Testis (tissue), 2 donors: ENCODE measurements at regions not wholly inside any gene's neighbourhood (a gene's known extent, or its start where the extent isn't known, plus 50 kb on each side); places are given as distances from the start of the nearest gene placed in this dataset.

ENCODE experiments used
- DNase-seq: peaks from one replicate; pipeline ENCODE4 v3.0.0-alpha.2; 2019
- H3K27ac ChIP-seq, 2 donors: fragments of 200-600 bp; sonication (generic); one replicate each; pipeline ENCODE4 v1.5.1; 2019
- H3K27me3 ChIP-seq: fragments of 200-600 bp; sonication (generic); one replicate; pipeline ENCODE4 v1.5.1; 2019
- H3K36me3 ChIP-seq: fragments of 200-600 bp; sonication (generic); one replicate; pipeline ENCODE4 v1.5.1; 2017; ENCODE audit warnings: low read depth; ENCODE audit errors: missing control alignments
- H3K4me1 ChIP-seq: fragments of 200-600 bp; sonication (generic); one replicate; pipeline ENCODE4 v1.5.1; 2019
- H3K4me3 ChIP-seq, 2 donors: fragments of 200-600 bp; sonication (generic); one replicate each; pipeline ENCODE4 v1.5.1; 2017 to 2019
- H3K9me3 ChIP-seq: fragments of 200-600 bp; sonication (generic); one replicate; pipeline ENCODE4 v1.5.1; 2017
- POLR2A ChIP-seq: fragments of 450-650 bp; IDR thresholded peaks from one replicate; pipeline ENCODE4 v1.6.1; 2017; ENCODE audit warnings: antibody characterized with exemption, mild to moderate bottlenecking, moderate library complexity
- WGBS, 2 donors: methylation state at CpG; one replicate each; pipeline ENCODE4 v1.1.5; 2018; 5-methylcytosine and 5-hydroxymethylcytosine counted together
- intact Hi-C: fragments of 100-400 bp; cut with DNase I; formaldehyde crosslinking; loops from one replicate; pipeline ENCODE4 v1.15.1; 2023; ENCODE audit warnings: low total_unique reads
- TF ChIP-seq, protein P1 (sequence below), 3 experiments: fragments of 450-650 bp in 2 of 3; fragments of 200-600 bp in 1 of 3; sonication (generic) in 1 of 3; IDR thresholded peaks; one replicate each; pipeline ENCODE4 v1.5.1; 2016 to 2019; ENCODE audit warnings: antibody characterized with exemption in 3 of 3, mild to moderate bottlenecking in 2 of 3, moderate library complexity in 1 of 3

DNA sequence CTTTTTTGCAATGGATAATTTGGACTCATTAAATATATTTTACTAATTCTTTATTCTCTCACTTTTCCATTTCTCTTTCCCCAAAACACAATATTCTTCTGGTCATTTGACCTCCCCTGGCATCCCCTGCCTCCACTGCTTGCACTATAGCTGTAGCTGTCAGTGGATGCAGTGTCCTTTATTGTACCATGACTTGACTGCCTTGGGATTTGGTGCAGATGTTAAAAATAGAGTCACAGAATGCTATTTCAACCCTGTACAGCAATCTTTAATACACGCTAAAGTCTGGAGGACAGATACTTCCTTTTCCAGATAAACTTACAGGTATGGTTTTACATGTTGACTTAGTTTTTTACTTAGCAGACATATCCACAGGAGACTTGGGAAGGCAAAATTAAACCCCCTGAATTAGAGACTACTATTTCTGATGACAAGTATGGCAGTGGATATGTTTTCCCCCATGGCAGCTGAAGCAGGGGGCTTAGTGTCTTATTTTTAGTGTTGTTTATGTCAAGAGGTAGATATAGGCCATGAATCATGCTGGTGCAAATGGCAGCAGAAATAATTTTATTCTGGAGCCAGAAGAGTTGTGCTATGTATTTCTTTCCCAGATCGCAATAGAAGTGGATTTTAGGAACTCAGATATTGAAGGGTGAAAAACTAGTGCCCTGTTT lies 461.4 kb downstream of the NAF1 start:
- H3K9me3 ChIP-seq: no peaks in the 10 kb centered on the region
- H3K27ac ChIP-seq: no peak overlapping the region
- no peaks in the 10 kb centered on the region for H3K36me3 ChIP-seq
- 83 to 86% methylated on average over 2 of the region's 2 CpGs for WGBS, 2 donors
- H3K27me3 ChIP-seq: no peaks in the 10 kb centered on the region
- no peaks in the 10 kb centered on the region for H3K4me1 ChIP-seq
- H3K4me3 ChIP-seq: no peak overlapping the region
- TF ChIP-seq POLR2A: no peak
- TF ChIP-seq, protein P1, sequence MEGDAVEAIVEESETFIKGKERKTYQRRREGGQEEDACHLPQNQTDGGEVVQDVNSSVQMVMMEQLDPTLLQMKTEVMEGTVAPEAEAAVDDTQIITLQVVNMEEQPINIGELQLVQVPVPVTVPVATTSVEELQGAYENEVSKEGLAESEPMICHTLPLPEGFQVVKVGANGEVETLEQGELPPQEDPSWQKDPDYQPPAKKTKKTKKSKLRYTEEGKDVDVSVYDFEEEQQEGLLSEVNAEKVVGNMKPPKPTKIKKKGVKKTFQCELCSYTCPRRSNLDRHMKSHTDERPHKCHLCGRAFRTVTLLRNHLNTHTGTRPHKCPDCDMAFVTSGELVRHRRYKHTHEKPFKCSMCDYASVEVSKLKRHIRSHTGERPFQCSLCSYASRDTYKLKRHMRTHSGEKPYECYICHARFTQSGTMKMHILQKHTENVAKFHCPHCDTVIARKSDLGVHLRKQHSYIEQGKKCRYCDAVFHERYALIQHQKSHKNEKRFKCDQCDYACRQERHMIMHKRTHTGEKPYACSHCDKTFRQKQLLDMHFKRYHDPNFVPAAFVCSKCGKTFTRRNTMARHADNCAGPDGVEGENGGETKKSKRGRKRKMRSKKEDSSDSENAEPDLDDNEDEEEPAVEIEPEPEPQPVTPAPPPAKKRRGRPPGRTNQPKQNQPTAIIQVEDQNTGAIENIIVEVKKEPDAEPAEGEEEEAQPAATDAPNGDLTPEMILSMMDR (IDR thresholded peaks at IDR 0.05): no peak
- intact Hi-C loops: no loop called here
- DNase-seq: no peak

DNA sequence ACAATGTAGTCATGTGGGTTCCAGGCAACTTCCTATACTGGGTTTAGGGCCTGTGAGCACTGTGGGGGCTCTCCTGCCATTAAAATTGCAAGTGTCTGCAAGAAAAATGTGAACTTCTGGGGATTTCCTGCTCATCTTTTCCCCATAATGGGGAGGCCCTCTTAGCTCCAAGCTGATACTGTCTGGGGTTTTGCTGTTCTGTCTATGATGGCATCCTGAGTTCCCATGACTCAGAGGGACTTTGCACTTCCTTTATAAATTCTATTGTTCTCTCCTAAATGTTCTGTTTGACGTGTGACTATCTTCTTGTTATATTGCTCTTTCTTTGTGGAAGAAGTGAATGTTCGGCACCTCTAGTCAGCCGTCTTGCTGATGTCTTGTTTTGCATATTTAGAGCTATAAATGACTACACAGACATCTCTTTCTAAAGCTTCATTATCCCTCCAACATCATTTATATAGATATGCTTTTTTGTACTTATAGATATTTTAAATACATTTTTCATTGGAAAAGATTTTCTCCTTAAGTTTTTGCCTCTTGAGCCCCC lies 465.8 kb downstream of the NAF1 start:
- no peaks in the 10 kb centered on the region for H3K36me3 ChIP-seq
- WGBS, 2 donors: 86 to 90% methylated on average over 3 of the region's 3 CpGs
- no peaks in the 10 kb centered on the region for H3K27me3 ChIP-seq
- TF ChIP-seq POLR2A: no peak
- TF ChIP-seq, protein P1 (IDR thresholded peaks at IDR 0.05): no peak
- intact Hi-C loops: no loop called here
- H3K9me3 ChIP-seq: no peaks in the 10 kb centered on the region
- no peaks in the 10 kb centered on the region for H3K4me1 ChIP-seq
- no peak for DNase-seq
- no peak overlapping the region for H3K27ac ChIP-seq
- no peak overlapping the region for H3K4me3 ChIP-seq

DNA sequence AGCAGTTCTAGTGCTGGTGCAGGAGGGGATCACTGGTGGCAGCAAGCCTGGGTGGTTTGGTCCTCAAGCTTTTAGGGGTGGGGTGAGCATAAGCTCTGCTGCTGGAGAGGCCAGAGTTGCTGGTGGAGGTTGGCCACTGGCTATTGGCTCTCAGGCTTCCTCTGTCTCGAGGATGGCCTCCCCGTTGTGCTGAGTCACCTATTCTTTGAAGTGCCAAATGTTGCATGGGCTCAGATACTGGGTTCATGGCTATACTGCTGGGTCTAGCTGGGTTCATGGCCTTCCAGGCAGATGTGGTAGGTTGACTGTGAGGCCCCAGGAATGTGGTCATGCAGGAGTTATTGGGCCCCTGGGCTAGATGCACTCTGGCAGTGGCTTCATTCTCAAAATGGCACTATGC lies 466.3 kb downstream of the NAF1 start:
- Histone ChIP-seq H3K4me3 (no peak overlapping the region), H3K27ac (no peak overlapping the region), H3K9me3 (no peaks in the 10 kb centered on the region), H3K36me3 (no peaks in the 10 kb centered on the region), H3K27me3 (no peaks in the 10 kb centered on the region), H3K4me1 (no peaks in the 10 kb centered on the region)
- intact Hi-C loops: no loop called here
- 88 to 100% methylated on average over 1 to 2 of the region's 2 CpGs for WGBS, 2 donors
- TF ChIP-seq POLR2A: no peak
- TF ChIP-seq, protein P1 (IDR thresholded peaks at IDR 0.05): no peak
- no peak for DNase-seq

DNA sequence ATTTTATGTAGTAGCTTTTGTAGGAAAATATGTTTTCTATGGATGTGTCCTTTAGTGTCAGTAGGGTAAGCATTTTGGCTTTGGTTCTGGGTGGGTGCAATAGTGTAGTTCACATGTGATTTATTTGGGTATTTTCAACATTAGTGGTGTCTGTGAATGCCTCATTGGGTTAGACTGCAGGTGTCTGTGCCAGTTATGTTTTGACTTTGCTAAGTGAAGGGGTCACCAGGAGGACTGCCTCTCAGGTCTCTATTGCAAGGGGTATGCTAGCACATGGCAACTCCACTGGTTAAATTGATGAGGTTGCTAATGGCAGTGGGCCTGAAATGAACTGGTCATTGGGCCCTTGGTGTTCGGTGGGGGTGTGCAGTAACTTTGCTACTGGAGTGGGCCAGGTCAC lies 467.1 kb downstream of the NAF1 start:
- H3K9me3 ChIP-seq: no peaks in the 10 kb centered on the region
- DNase-seq: no peak
- no peaks in the 10 kb centered on the region for H3K4me1 ChIP-seq
- H3K4me3 ChIP-seq: no peak overlapping the region
- H3K36me3 ChIP-seq: no peaks in the 10 kb centered on the region
- no peak overlapping the region for H3K27ac ChIP-seq
- no peak for TF ChIP-seq POLR2A
- 100% methylated on average over 1 of the region's 1 CpG for WGBS, 2 donors
- no peaks in the 10 kb centered on the region for H3K27me3 ChIP-seq
- intact Hi-C loops: no loop called here

DNA sequence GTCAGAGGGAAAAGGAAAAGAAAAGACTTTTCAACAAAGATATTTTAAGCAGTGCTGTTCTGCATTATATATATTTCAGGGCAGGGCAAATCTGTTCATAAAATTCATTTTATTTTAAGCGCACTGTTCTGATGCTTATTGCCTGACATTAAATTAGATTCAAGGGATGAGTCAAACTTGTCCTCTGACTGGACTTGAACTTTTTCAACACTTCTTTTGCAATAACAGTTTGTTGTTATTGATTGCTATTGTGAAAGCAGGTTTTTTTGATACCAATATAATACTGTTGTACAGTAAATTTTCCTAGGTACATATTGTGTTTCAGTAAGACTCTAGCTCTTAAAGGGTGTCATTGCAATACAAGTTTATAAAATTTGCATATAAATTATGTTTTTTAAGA lies 481.3 kb downstream of the NAF1 start:
- Histone ChIP-seq H3K9me3 (no peaks in the 10 kb centered on the region), H3K4me1 (no peaks in the 10 kb centered on the region), H3K27me3 (no peaks in the 10 kb centered on the region), H3K27ac (no peak overlapping the region), H3K4me3 (no peak overlapping the region), H3K36me3 (no peaks in the 10 kb centered on the region)
- WGBS, 2 donors: 96 to 97% methylated on average over 1 of the region's 1 CpG
- TF ChIP-seq POLR2A: no peak
- TF ChIP-seq, protein P1 (IDR thresholded peaks at IDR 0.05): no peak
- no peak for DNase-seq
- intact Hi-C loops: no loop called here
